Calu3 (cell line): ENCODE measurements at regions not wholly inside any gene's neighbourhood (a gene's known extent, or its start where the extent isn't known, plus 50 kb on each side); places are given as distances from the start of the nearest gene placed in this dataset.

Experiments used
- BruUV-seq: library from RNA; stranded (reverse); fragments of 400-500 nt; replicated peaks from 2 replicates; lab custom pipeline; 2021; lab: Mats Ljungman, UMichigan
- CTCF ChIA-PET: fragments of 300-600 bp; sonication (Branson Sonifier 250); formaldehyde crosslinking; loops from one replicate; lab custom pipeline; 2022; ENCODE audit warnings: antibody characterized with exemption; lab: Charles Lee
- DNase-seq: peaks from one replicate; pipeline ENCODE4 v3.0.0; 2022
- H3K27ac Mint-ChIP-seq: one replicate; pipeline ENCODE4 v1.8.0; 2022; ENCODE audit warnings: mixed read lengths; ENCODE audit not compliant: unreplicated experiment
- H3K27me3 Mint-ChIP-seq: one replicate; pipeline ENCODE4 v1.8.0; 2022; ENCODE audit warnings: mixed read lengths; ENCODE audit not compliant: unreplicated experiment
- H3K36me3 Mint-ChIP-seq: one replicate; pipeline ENCODE4 v1.8.0; 2022; ENCODE audit warnings: mild to moderate bottlenecking, moderate library complexity, mixed read lengths; ENCODE audit not compliant: insufficient read depth, unreplicated experiment
- H3K4me1 Mint-ChIP-seq: one replicate; pipeline ENCODE4 v1.8.0; 2022; ENCODE audit warnings: mild to moderate bottlenecking, low read depth, mixed read lengths; ENCODE audit not compliant: unreplicated experiment
- H3K4me3 Mint-ChIP-seq: one replicate; pipeline ENCODE4 v1.8.0; 2022; ENCODE audit warnings: mild to moderate bottlenecking, low read depth, moderate library complexity, mixed read lengths; ENCODE audit not compliant: unreplicated experiment
- H3K9me3 Mint-ChIP-seq: one replicate; pipeline ENCODE4 v1.8.0; 2022; ENCODE audit warnings: low read depth, mixed read lengths; ENCODE audit not compliant: unreplicated experiment
- CTCF ChIP-seq: fragments of 200-600 bp; IDR thresholded peaks from one replicate; pipeline ENCODE4 v1.8.0; 2022; ENCODE audit warnings: antibody characterized with exemption; ENCODE audit not compliant: unreplicated experiment
- intact Hi-C: fragments of 100-400 bp; cut with micrococcal nuclease; formaldehyde crosslinking; loops from one replicate; pipeline ENCODE4 v1.10.0; 2022; ENCODE audit not compliant: unreplicated experiment

GRCh38 chr4:38343608-38344007, 320.4 kb upstream of the KLF3 start:
- no TSS peak for BruUV-seq
- H3K4me1 Mint-ChIP-seq = no peaks in the 10 kb centered on the region
- intact Hi-C loops = no loop called here
- DNase-seq = no peak
- CTCF ChIA-PET = no interaction called here
- H3K9me3 Mint-ChIP-seq = peaks cover 5% of the 10 kb centered on the region
- no peaks in the 10 kb centered on the region for H3K27me3 Mint-ChIP-seq
- no peak for TF ChIP-seq CTCF
- H3K27ac Mint-ChIP-seq = no peak overlapping the region
- H3K36me3 Mint-ChIP-seq = no peaks in the 10 kb centered on the region
- H3K4me3 Mint-ChIP-seq = no peak overlapping the region

- TF ChIP-seq CTCF = no peak
- H3K4me1 Mint-ChIP-seq = no peaks in the 10 kb centered on the region
- H3K9me3 Mint-ChIP-seq = peaks cover 5% of the 10 kb centered on the region
- no peaks in the 10 kb centered on the region for H3K27me3 Mint-ChIP-seq
- BruUV-seq = no TSS peak
- H3K36me3 Mint-ChIP-seq = no peaks in the 10 kb centered on the region
- intact Hi-C loops = no loop called here
- H3K27ac Mint-ChIP-seq = no peak overlapping the region
- DNase-seq = no peak
- H3K4me3 Mint-ChIP-seq = no peak overlapping the region
- CTCF ChIA-PET = no interaction called here
Observed at GRCh38 chr4:38344929-38345328, 319.1 kb upstream of the KLF3 start.

- intact Hi-C loops = no loop called here
- BruUV-seq = no TSS peak
- Mint-ChIP-seq H3K27ac (no peak overlapping the region), H3K4me1 (no peaks in the 10 kb centered on the region), H3K36me3 (no peaks in the 10 kb centered on the region), H3K27me3 (no peaks in the 10 kb centered on the region), H3K9me3 (peaks cover 12% of the 10 kb centered on the region), H3K4me3 (no peak overlapping the region)
- CTCF ChIA-PET = no interaction called here
- no peak for TF ChIP-seq CTCF
- no peak for DNase-seq
Observed at GRCh38 chr4:38347251-38347650, 316.7 kb upstream of the KLF3 start.

- Mint-ChIP-seq H3K27me3 (no peaks in the 10 kb centered on the region), H3K36me3 (no peaks in the 10 kb centered on the region), H3K4me1 (peaks cover 8% of the 10 kb centered on the region), H3K4me3 (no peak overlapping the region), H3K27ac (no peak overlapping the region), H3K9me3 (peaks cover 7% of the 10 kb centered on the region)
- intact Hi-C loops = no loop called here
- no TSS peak for BruUV-seq
- TF ChIP-seq CTCF = no peak
- CTCF ChIA-PET = no interaction called here
- no peak for DNase-seq
Observed at GRCh38 chr4:38354421-38354820, 309.6 kb upstream of the KLF3 start.
